ENCODE measurements at regions not wholly inside any gene's neighbourhood (a gene's known extent, or its start where the extent isn't known, plus 50 kb on each side); places are given as distances from the start of the nearest gene placed in this dataset.

GRCh38 chr5:165560648-165561047 is 2055.2 kb downstream of the MAT2B start:
- Histone ChIP-seq H3K9me3 (no peaks in the 10 kb centered on the region), H3K27me3 (no peaks in the 10 kb centered on the region), H3K4me3 (replicated peaks in 1 of 3) (no peak overlapping the region), H3K36me3 (no peaks in the 10 kb centered on the region), H3K4me1 (no peaks in the 10 kb centered on the region), H3K27ac (no peak overlapping the region)
- no peak for TF ChIP-seq CTCF (IDR thresholded peaks at IDR 0.05)
- TF ChIP-seq POLR2A (IDR thresholded peaks at IDR 0.05) = no peak
- DNase-seq = no peak
- intact Hi-C loops (cut with DNase I) = no loop called here
- WGBS, 2 donors = 45 to 68% methylated on average over 1 of the region's 1 CpG

- Histone ChIP-seq H3K27ac (no peak overlapping the region), H3K27me3 (no peaks in the 10 kb centered on the region), H3K4me1 (no peaks in the 10 kb centered on the region), H3K36me3 (no peaks in the 10 kb centered on the region), H3K9me3 (no peaks in the 10 kb centered on the region), H3K4me3 (replicated peaks in 1 of 3) (no peak overlapping the region)
- no peak for DNase-seq
- TF ChIP-seq POLR2A (IDR thresholded peaks at IDR 0.05) (no peak), CTCF (IDR thresholded peaks at IDR 0.05) (no peak)
- intact Hi-C loops (cut with DNase I) = no loop called here
- WGBS, 2 donors = 37 to 39% methylated on average over 4 of the region's 4 CpGs
Measured at GRCh38 chr5:165565911-165566310, 2060.5 kb downstream of the MAT2B start.

- Histone ChIP-seq H3K4me1 (no peaks in the 10 kb centered on the region), H3K4me3 (replicated peaks in 1 of 3) (no peak overlapping the region), H3K36me3 (no peaks in the 10 kb centered on the region), H3K9me3 (no peaks in the 10 kb centered on the region), H3K27me3 (no peaks in the 10 kb centered on the region), H3K27ac (no peak overlapping the region)
- TF ChIP-seq POLR2A (IDR thresholded peaks at IDR 0.05) = no peak
- TF ChIP-seq CTCF (IDR thresholded peaks at IDR 0.05) = no peak
- intact Hi-C loops (cut with DNase I) = no loop called here
- no peak for DNase-seq
- 78 to 80% methylated on average over 7 of the region's 7 CpGs for WGBS, 2 donors
Measured at GRCh38 chr5:165569551-165569950, 2064.1 kb downstream of the MAT2B start.

GRCh38 chr5:165573445-165573844 is 2068.0 kb downstream of the MAT2B start:
- 72 to 80% methylated on average over 4 of the region's 4 CpGs for WGBS, 2 donors
- Histone ChIP-seq H3K4me1 (no peaks in the 10 kb centered on the region), H3K27ac (no peak overlapping the region), H3K9me3 (no peaks in the 10 kb centered on the region), H3K4me3 (replicated peaks in 1 of 3) (no peak overlapping the region), H3K27me3 (no peaks in the 10 kb centered on the region), H3K36me3 (no peaks in the 10 kb centered on the region)
- intact Hi-C loops (cut with DNase I) = no loop called here
- no peak for DNase-seq
- TF ChIP-seq POLR2A (IDR thresholded peaks at IDR 0.05) (no peak), CTCF (IDR thresholded peaks at IDR 0.05) (no peak)

- Histone ChIP-seq H3K27ac (no peak overlapping the region), H3K4me1 (no peaks in the 10 kb centered on the region), H3K4me3 (replicated peaks in 1 of 3) (no peak overlapping the region), H3K27me3 (no peaks in the 10 kb centered on the region), H3K9me3 (no peaks in the 10 kb centered on the region), H3K36me3 (no peaks in the 10 kb centered on the region)
- DNase-seq = no peak
- no peak for TF ChIP-seq POLR2A (IDR thresholded peaks at IDR 0.05)
- no peak for TF ChIP-seq CTCF (IDR thresholded peaks at IDR 0.05)
- intact Hi-C loops (cut with DNase I) = no loop called here
- 68 to 69% methylated on average over 2 of the region's 2 CpGs for WGBS, 2 donors
Measured at GRCh38 chr5:165574100-165574499, 2068.7 kb downstream of the MAT2B start.

All from thyroid gland (tissue), 4 donors.